Panc1 (cell line): ENCODE measurements at regions not wholly inside any gene's neighbourhood (a gene's known extent, or its start where the extent isn't known, plus 50 kb on each side); places are given as distances from the start of the nearest gene placed in this dataset.

ENCODE experiments used
- ATAC-seq: fragments of 200-7000 bp; cut with Tn5 transposase; 2 replicates; pipeline ENCODE4 v1.9.1; 2020; ENCODE audit warnings: mild to moderate bottlenecking, moderate library complexity
- BruUV-seq: library from RNA; stranded (reverse); fragments of 400-500 nt; replicated peaks from 2 replicates; lab custom pipeline; 2021; lab: Mats Ljungman, UMichigan
- CTCF ChIA-PET: fragments of 300-600 bp; sonication (Branson Sonifier 250); formaldehyde crosslinking; loops from one replicate; lab custom pipeline; 2022; ENCODE audit warnings: antibody characterized with exemption; lab: Charles Lee
- POLR2A ChIA-PET: fragments of 300-600 bp; sonication (Branson Sonifier 250); formaldehyde crosslinking; loops from one replicate; lab custom pipeline; 2022; ENCODE audit warnings: antibody characterized with exemption; lab: Charles Lee
- DNase-seq: peaks from one replicate; pipeline ENCODE4 v3.0.0-alpha.2; 2010; ENCODE audit warnings: low read depth, low spot score
- H3K27ac ChIP-seq: 2 replicates; pipeline ENCODE4 v1.5.1; 2011; ENCODE audit warnings: mild to moderate bottlenecking, low read length, inconsistent platforms
- H3K27me3 ChIP-seq: fragments of 200-500 bp; sonication (Bioruptor generic); 2 replicates; pipeline ENCODE4 v1.6.0; 2014; ENCODE audit warnings: low read length, inconsistent platforms; ENCODE audit not compliant: control insufficient read depth, insufficient read depth
- H3K36me3 ChIP-seq: fragments of 200-500 bp; sonication (Bioruptor generic); 2 replicates; pipeline ENCODE4 v1.5.1; 2014; ENCODE audit warnings: inconsistent platforms, mild to moderate bottlenecking, low read length, moderate library complexity; ENCODE audit not compliant: control insufficient read depth, insufficient read depth
- H3K4me1 ChIP-seq: 2 replicates; pipeline ENCODE4 v1.5.1; 2011; ENCODE audit warnings: inconsistent platforms, mild to moderate bottlenecking, low read length, moderate library complexity; ENCODE audit not compliant: control insufficient read depth, insufficient read depth
- H3K4me3 ChIP-seq, 2 experiments: 2 replicates each; pipeline ENCODE4 v1.5.1; 2011 to 2012; ENCODE audit warnings: low read depth in 2 of 2, low read length in 2 of 2, mild to moderate bottlenecking in 2 of 2, inconsistent platforms in 1 of 2, moderate library complexity in 1 of 2
- H3K9me3 ChIP-seq: fragments of 200-500 bp; sonication (Bioruptor generic); 2 replicates; pipeline ENCODE4 v1.5.1; 2014; ENCODE audit warnings: low read depth, mild to moderate bottlenecking, inconsistent platforms, low read length, moderate library complexity; ENCODE audit not compliant: control insufficient read depth, insufficient read depth
- POLR2AphosphoS5 ChIP-seq: IDR thresholded peaks from 2 replicates; pipeline ENCODE4 v1.6.1; 2012; ENCODE audit warnings: mild to moderate bottlenecking, low read depth, low read length, moderate library complexity
- SIN3A ChIP-seq: IDR thresholded peaks from 2 replicates; pipeline ENCODE4 v1.6.1; 2012; ENCODE audit warnings: low read depth, mild to moderate bottlenecking, low read length, moderate library complexity, borderline replicate concordance; ENCODE audit not compliant: insufficient read depth
- TCF7L2 ChIP-seq: IDR thresholded peaks from 2 replicates; pipeline ENCODE4 v1.6.1; 2011; ENCODE audit warnings: mild to moderate bottlenecking, low read depth, low read length, inconsistent platforms
- in situ Hi-C: cut with HindIII; loops from 2 replicates; pipeline ENCODE4 v1.10.0; 2016; ENCODE audit warnings: low sequenced_read_pairs, low pct_unique_long_range_greater_than_20kb
- intact Hi-C: fragments of 100-400 bp; cut with micrococcal nuclease; formaldehyde crosslinking; loops from one replicate; pipeline ENCODE4 v1.10.0; 2022; ENCODE audit not compliant: unreplicated experiment
- TF ChIP-seq, protein P1 (sequence below): fragments of 450-650 bp; IDR thresholded peaks from 2 replicates; pipeline ENCODE4 v1.5.1; 2017; ENCODE audit warnings: mild to moderate bottlenecking
- TF ChIP-seq, protein P2 (sequence below), 2 experiments: IDR thresholded peaks; 2 replicates each; pipeline ENCODE4 v1.6.1; 2011 to 2012; ENCODE audit warnings: low read depth in 2 of 2, control low read depth in 1 of 2, low read length in 1 of 2, mild to moderate bottlenecking in 1 of 2, moderate library complexity in 1 of 2; ENCODE audit not compliant: insufficient read depth in 1 of 2

DNA sequence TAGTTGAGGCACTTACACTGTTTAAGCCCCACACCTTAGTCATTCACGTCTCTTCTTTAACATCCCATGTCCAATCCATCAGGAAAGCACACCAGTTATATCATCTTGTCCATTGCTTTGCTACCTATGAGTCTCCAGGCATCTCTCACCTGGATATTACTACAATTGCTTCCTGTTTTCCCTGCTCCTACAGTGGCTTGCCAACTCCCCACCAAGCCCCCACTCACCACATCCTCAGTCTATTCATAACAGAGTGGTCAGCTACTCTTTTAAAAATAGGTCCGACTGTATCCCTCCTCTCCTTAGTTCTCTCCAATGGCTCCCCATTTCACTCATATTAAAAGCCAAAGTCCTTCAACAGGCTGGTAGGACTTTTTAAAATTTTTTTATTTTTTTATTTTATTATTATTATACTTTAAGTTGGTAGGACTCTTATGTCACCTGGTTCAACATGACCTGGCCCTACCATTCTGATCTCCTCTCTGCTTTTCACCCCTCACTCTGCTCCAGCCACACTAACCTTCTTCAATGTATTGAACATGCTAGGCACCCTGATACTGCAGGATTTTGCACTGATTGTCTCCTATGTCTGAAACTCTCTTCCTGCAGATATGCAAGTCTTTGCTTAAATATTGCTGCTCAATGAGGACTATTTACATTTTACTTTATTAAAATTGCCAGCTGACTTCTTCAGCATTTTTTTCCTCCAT, 253.2 kb downstream of the CYRIA start:
- H3K4me1 ChIP-seq: no peaks in the 10 kb centered on the region
- TF ChIP-seq TCF7L2 (no peak), POLR2AphosphoS5 (no peak), SIN3A (no peak)
- TF ChIP-seq, protein P1, sequence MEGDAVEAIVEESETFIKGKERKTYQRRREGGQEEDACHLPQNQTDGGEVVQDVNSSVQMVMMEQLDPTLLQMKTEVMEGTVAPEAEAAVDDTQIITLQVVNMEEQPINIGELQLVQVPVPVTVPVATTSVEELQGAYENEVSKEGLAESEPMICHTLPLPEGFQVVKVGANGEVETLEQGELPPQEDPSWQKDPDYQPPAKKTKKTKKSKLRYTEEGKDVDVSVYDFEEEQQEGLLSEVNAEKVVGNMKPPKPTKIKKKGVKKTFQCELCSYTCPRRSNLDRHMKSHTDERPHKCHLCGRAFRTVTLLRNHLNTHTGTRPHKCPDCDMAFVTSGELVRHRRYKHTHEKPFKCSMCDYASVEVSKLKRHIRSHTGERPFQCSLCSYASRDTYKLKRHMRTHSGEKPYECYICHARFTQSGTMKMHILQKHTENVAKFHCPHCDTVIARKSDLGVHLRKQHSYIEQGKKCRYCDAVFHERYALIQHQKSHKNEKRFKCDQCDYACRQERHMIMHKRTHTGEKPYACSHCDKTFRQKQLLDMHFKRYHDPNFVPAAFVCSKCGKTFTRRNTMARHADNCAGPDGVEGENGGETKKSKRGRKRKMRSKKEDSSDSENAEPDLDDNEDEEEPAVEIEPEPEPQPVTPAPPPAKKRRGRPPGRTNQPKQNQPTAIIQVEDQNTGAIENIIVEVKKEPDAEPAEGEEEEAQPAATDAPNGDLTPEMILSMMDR: no peak
- TF ChIP-seq, protein P2, sequence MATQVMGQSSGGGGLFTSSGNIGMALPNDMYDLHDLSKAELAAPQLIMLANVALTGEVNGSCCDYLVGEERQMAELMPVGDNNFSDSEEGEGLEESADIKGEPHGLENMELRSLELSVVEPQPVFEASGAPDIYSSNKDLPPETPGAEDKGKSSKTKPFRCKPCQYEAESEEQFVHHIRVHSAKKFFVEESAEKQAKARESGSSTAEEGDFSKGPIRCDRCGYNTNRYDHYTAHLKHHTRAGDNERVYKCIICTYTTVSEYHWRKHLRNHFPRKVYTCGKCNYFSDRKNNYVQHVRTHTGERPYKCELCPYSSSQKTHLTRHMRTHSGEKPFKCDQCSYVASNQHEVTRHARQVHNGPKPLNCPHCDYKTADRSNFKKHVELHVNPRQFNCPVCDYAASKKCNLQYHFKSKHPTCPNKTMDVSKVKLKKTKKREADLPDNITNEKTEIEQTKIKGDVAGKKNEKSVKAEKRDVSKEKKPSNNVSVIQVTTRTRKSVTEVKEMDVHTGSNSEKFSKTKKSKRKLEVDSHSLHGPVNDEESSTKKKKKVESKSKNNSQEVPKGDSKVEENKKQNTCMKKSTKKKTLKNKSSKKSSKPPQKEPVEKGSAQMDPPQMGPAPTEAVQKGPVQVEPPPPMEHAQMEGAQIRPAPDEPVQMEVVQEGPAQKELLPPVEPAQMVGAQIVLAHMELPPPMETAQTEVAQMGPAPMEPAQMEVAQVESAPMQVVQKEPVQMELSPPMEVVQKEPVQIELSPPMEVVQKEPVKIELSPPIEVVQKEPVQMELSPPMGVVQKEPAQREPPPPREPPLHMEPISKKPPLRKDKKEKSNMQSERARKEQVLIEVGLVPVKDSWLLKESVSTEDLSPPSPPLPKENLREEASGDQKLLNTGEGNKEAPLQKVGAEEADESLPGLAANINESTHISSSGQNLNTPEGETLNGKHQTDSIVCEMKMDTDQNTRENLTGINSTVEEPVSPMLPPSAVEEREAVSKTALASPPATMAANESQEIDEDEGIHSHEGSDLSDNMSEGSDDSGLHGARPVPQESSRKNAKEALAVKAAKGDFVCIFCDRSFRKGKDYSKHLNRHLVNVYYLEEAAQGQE (IDR thresholded peaks at IDR 0.05; ENCODE audit: insufficient read depth in 1 of 2, low read depth in 2 of 2, low read length in 1 of 2): no peak
- no peak overlapping the region for H3K4me3 ChIP-seq
- ATAC-seq (no peak), DNase-seq (no peak)
- CTCF ChIA-PET: no interaction called here
- no peaks in the 10 kb centered on the region for H3K36me3 ChIP-seq
- H3K27ac ChIP-seq: no peak overlapping the region
- POLR2A ChIA-PET: no interaction called here
- in situ Hi-C loops: no loop called here
- no TSS peak for BruUV-seq
- intact Hi-C loops: no loop called here
- no peaks in the 10 kb centered on the region for H3K27me3 ChIP-seq
- no peaks in the 10 kb centered on the region for H3K9me3 ChIP-seq

DNA sequence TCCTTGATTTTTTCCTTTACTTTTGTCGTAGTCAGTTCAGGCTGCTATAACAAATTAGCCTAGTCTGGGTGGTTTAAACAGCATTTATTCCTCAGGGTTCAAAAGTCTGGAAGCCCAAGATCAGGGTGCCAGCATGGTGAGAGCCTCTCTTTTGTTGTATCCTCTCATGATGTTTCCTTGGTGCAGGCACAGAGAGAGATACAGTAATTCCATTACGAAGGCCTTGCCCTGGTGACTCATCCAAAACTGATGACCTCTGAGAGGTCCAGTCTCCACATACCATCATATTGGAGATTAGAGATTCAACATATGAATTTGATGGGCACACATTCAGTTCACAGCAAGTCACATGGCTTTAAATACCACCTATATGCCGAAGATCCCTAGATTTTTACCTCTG, 253.8 kb downstream of the CYRIA start:
- DNase-seq (no peak), ATAC-seq (no peak)
- intact Hi-C loops: no loop called here
- no peaks in the 10 kb centered on the region for H3K36me3 ChIP-seq
- ChIA-PET CTCF (no interaction called here), POLR2A (no interaction called here)
- in situ Hi-C loops: no loop called here
- H3K4me1 ChIP-seq: no peaks in the 10 kb centered on the region
- no peaks in the 10 kb centered on the region for H3K27me3 ChIP-seq
- BruUV-seq: no TSS peak
- H3K27ac ChIP-seq: no peak overlapping the region
- no peak overlapping the region for H3K4me3 ChIP-seq
- TF ChIP-seq POLR2AphosphoS5 (no peak), SIN3A (no peak), TCF7L2 (no peak)
- TF ChIP-seq, protein P1: no peak
- TF ChIP-seq, protein P2 (IDR thresholded peaks at IDR 0.05; ENCODE audit: insufficient read depth in 1 of 2, low read depth in 2 of 2, low read length in 1 of 2): no peak
- H3K9me3 ChIP-seq: no peaks in the 10 kb centered on the region
